COLO829 (cell line): ENCODE measurements at regions not wholly inside any gene's neighbourhood (a gene's known extent, or its start where the extent isn't known, plus 50 kb on each side); places are given as distances from the start of the nearest gene placed in this dataset.
A peak's percentile ranks its signal among the peaks of the same experiment; 100 is the strongest.

Source experiments
- DNase-seq: peaks from one replicate; pipeline ENCODE4 v3.0.0; 2012; ENCODE audit warnings: low spot score

GRCh38 chr13:54884682-54885081 lies 1856.1 kb downstream of the OLFM4 start:
- no peak for DNase-seq

GRCh38 chr13:54890976-54891375 lies 1862.4 kb downstream of the OLFM4 start:
- peak; percentile 18 for DNase-seq

- no peak for DNase-seq
These were observed 1872.7 kb downstream of the OLFM4 start for GRCh38 chr13:54901316-54901715.

GRCh38 chr13:54912367-54912766 lies 1883.8 kb downstream of the OLFM4 start:
- no peak for DNase-seq

GRCh38 chr13:54913668-54914067 lies 1885.1 kb downstream of the OLFM4 start:
- no peak for DNase-seq

- no peak for DNase-seq
These were observed 1898.9 kb downstream of the OLFM4 start for GRCh38 chr13:54927538-54927937.

- DNase-seq, result no peak
These were observed 1899.5 kb downstream of the OLFM4 start for GRCh38 chr13:54928071-54928470.

- no peak for DNase-seq
These were observed 1905.5 kb downstream of the OLFM4 start for GRCh38 chr13:54934121-54934520.

GRCh38 chr13:54945973-54946372 lies 1917.4 kb downstream of the OLFM4 start:
- no peak for DNase-seq

- DNase-seq, result peak; percentile 2
These were observed 1921.1 kb downstream of the OLFM4 start for GRCh38 chr13:54949735-54950134.

- no peak for DNase-seq
These were observed 1921.9 kb downstream of the OLFM4 start for GRCh38 chr13:54950546-54950945.

- no peak for DNase-seq
These were observed 1925.2 kb downstream of the OLFM4 start for GRCh38 chr13:54953786-54954185.

- DNase-seq, result no peak
These were observed 1930.2 kb downstream of the OLFM4 start for GRCh38 chr13:54958781-54959180.

- DNase-seq, result peak; percentile 44
These were observed 1937.3 kb downstream of the OLFM4 start for GRCh38 chr13:54965881-54966280.

GRCh38 chr13:54972838-54973237 lies 1944.2 kb downstream of the OLFM4 start:
- DNase-seq, result no peak

GRCh38 chr13:54975676-54976075 lies 1947.1 kb downstream of the OLFM4 start:
- no peak for DNase-seq

- no peak for DNase-seq
These were observed 1952.0 kb downstream of the OLFM4 start for GRCh38 chr13:54980651-54981050.

GRCh38 chr13:54989418-54989817 lies 1960.8 kb downstream of the OLFM4 start:
- no peak for DNase-seq

- no peak for DNase-seq
These were observed 1970.8 kb downstream of the OLFM4 start for GRCh38 chr13:54999399-54999907.

GRCh38 chr13:55000043-55000442 lies 1971.4 kb downstream of the OLFM4 start:
- DNase-seq, result no peak

- DNase-seq, result no peak
These were observed 1972.2 kb downstream of the OLFM4 start for GRCh38 chr13:55000844-55001243.

- DNase-seq, result no peak
These were observed 1973.3 kb downstream of the OLFM4 start for GRCh38 chr13:55001881-55002280.

- DNase-seq, result no peak
These were observed 1979.1 kb downstream of the OLFM4 start for GRCh38 chr13:55007681-55008080.

- no peak for DNase-seq
These were observed 1984.4 kb downstream of the OLFM4 start for GRCh38 chr13:55013051-55013450.

GRCh38 chr13:55029280-55029679 lies 2000.7 kb downstream of the OLFM4 start:
- no peak for DNase-seq
